Neural progenitor cell (in vitro differentiated cells): ENCODE measurements at regions not wholly inside any gene's neighbourhood (a gene's known extent, or its start where the extent isn't known, plus 50 kb on each side); places are given as distances from the start of the nearest gene placed in this dataset.

Source experiments
- EZH2 ChIP-seq: fragments of 200-600 bp; sonication (generic); IDR thresholded peaks from 2 replicates; pipeline ENCODE4 v1.6.1; 2017; ENCODE audit warnings: antibody characterized with exemption, mild to moderate bottlenecking, moderate library complexity
- EZH2phosphoT487 ChIP-seq: fragments of 200-600 bp; sonication (generic); IDR thresholded peaks from 2 replicates; pipeline ENCODE4 v1.6.1; 2017; ENCODE audit warnings: antibody characterized with exemption
- TF ChIP-seq, protein P1 (sequence below): fragments of 200-600 bp; sonication (generic); IDR thresholded peaks from 2 replicates; pipeline ENCODE4 v1.5.1; 2017; ENCODE audit warnings: antibody characterized with exemption, mild to moderate bottlenecking

DNA sequence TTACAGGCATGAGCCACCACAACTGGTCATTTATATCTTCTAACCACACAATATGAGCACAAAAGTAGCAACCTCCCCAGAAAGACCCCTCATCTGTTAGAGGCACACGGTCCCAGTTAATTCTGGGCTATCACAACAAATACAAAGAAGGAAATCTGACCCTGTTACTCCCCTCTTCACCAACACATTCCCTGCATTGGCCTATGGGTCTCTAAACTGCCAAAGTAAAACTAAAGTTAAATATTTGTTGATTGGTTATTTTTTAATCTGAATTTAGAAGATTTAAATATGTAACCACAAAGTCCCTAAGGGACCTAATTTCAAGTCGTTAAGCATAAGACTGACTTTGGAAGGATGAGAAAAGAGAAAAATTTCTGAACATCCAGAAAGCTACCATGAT lies 496.7 kb upstream of the NMUR2 start:
- TF ChIP-seq, protein P1, sequence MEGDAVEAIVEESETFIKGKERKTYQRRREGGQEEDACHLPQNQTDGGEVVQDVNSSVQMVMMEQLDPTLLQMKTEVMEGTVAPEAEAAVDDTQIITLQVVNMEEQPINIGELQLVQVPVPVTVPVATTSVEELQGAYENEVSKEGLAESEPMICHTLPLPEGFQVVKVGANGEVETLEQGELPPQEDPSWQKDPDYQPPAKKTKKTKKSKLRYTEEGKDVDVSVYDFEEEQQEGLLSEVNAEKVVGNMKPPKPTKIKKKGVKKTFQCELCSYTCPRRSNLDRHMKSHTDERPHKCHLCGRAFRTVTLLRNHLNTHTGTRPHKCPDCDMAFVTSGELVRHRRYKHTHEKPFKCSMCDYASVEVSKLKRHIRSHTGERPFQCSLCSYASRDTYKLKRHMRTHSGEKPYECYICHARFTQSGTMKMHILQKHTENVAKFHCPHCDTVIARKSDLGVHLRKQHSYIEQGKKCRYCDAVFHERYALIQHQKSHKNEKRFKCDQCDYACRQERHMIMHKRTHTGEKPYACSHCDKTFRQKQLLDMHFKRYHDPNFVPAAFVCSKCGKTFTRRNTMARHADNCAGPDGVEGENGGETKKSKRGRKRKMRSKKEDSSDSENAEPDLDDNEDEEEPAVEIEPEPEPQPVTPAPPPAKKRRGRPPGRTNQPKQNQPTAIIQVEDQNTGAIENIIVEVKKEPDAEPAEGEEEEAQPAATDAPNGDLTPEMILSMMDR, result no peak
- TF ChIP-seq EZH2phosphoT487 (no peak), EZH2 (no peak)
